ENCODE measurements at regions not wholly inside any gene's neighbourhood (a gene's known extent, or its start where the extent isn't known, plus 50 kb on each side); places are given as distances from the start of the nearest gene placed in this dataset.
"Not testable (repeated sequence)": the region's sequence is repeated elsewhere in the genome, so short reads cannot be mapped to it uniquely, and the experiment has no call there.

GRCh38 chr6:114936080-114936479 is 593.3 kb upstream of the HS3ST5 start:
- intact Hi-C loops (cut with micrococcal nuclease): no loop called here

GRCh38 chr6:114934079-114934478 is 591.3 kb upstream of the HS3ST5 start:
- intact Hi-C loops (cut with micrococcal nuclease): no loop called here
- no peak for ATAC-seq
- no peak for DNase-seq

More at GRCh38 chr6:114936080-114936479, 593.3 kb upstream of the HS3ST5 start:
- no peak for ATAC-seq
- DNase-seq: no peak

- intact Hi-C loops (cut with micrococcal nuclease); ATAC-seq; DNase-seq: not testable (repeated sequence)
These were observed 585.9 kb upstream of the HS3ST5 start for GRCh38 chr6:114928731-114929130.

- DNase-seq: no peak
- ATAC-seq: no peak
- intact Hi-C loops (cut with micrococcal nuclease): no loop called here
These were observed 563.3 kb upstream of the HS3ST5 start for GRCh38 chr6:114906096-114906495.

- no peak for DNase-seq
- no peak for ATAC-seq
- intact Hi-C loops (cut with micrococcal nuclease): no loop called here
These were observed 554.7 kb upstream of the HS3ST5 start for GRCh38 chr6:114897536-114897935.

GRCh38 chr6:114892211-114892610 is 549.4 kb upstream of the HS3ST5 start:
- intact Hi-C loops (cut with micrococcal nuclease): no loop called here
- ATAC-seq (no peak), DNase-seq (no peak)

- intact Hi-C loops (cut with micrococcal nuclease): no loop called here
- no peak for DNase-seq
- ATAC-seq: no peak
These were observed 545.4 kb upstream of the HS3ST5 start for GRCh38 chr6:114888241-114888640.

GRCh38 chr6:114886670-114887436 is 544.0 kb upstream of the HS3ST5 start:
- intact Hi-C loops (cut with micrococcal nuclease): no loop called here
- no peak for DNase-seq
- ATAC-seq: no peak

GRCh38 chr6:114879693-114880092 is 536.9 kb upstream of the HS3ST5 start:
- DNase-seq: no peak
- intact Hi-C loops (cut with micrococcal nuclease): no loop called here
- no peak for ATAC-seq

- DNase-seq (no peak), ATAC-seq (no peak)
- intact Hi-C loops (cut with micrococcal nuclease): no loop called here
These were observed 535.3 kb upstream of the HS3ST5 start for GRCh38 chr6:114878091-114878490.

- no peak for DNase-seq
- intact Hi-C loops (cut with micrococcal nuclease): no loop called here
- no peak for ATAC-seq
These were observed 531.6 kb upstream of the HS3ST5 start for GRCh38 chr6:114874410-114874809.

- ATAC-seq; DNase-seq; intact Hi-C loops (cut with micrococcal nuclease): not testable (repeated sequence)
These were observed 522.7 kb upstream of the HS3ST5 start for GRCh38 chr6:114865506-114865905.

- ATAC-seq (no peak), DNase-seq (no peak)
- intact Hi-C loops (cut with micrococcal nuclease): no loop called here
These were observed 520.8 kb upstream of the HS3ST5 start for GRCh38 chr6:114863610-114864009.

GRCh38 chr6:114862819-114863218 is 520.0 kb upstream of the HS3ST5 start:
- intact Hi-C loops (cut with micrococcal nuclease): no loop called here
- no peak for DNase-seq
- no peak for ATAC-seq

- DNase-seq (no peak), ATAC-seq (no peak)
- intact Hi-C loops (cut with micrococcal nuclease): no loop called here
These were observed 519.2 kb upstream of the HS3ST5 start for GRCh38 chr6:114862064-114862463.

- intact Hi-C loops (cut with micrococcal nuclease): no loop called here
- DNase-seq (no peak), ATAC-seq (no peak)
These were observed 501.5 kb upstream of the HS3ST5 start for GRCh38 chr6:114844359-114844758.

- ATAC-seq (no peak), DNase-seq (no peak)
These were observed 496.2 kb upstream of the HS3ST5 start for GRCh38 chr6:114839019-114839418.

GRCh38 chr6:114833211-114833610 is 490.4 kb upstream of the HS3ST5 start:
- no peak for ATAC-seq
- DNase-seq: no peak

More at GRCh38 chr6:114839019-114839418, 496.2 kb upstream of the HS3ST5 start:
- intact Hi-C loops (cut with micrococcal nuclease): no loop called here

GRCh38 chr6:114830515-114830914 is 487.7 kb upstream of the HS3ST5 start:
- ATAC-seq: no peak
- intact Hi-C loops (cut with micrococcal nuclease): no loop called here

More at GRCh38 chr6:114833211-114833610, 490.4 kb upstream of the HS3ST5 start:
- intact Hi-C loops (cut with micrococcal nuclease): no loop called here

GRCh38 chr6:114827135-114827534 is 484.3 kb upstream of the HS3ST5 start:
- no peak for ATAC-seq
- DNase-seq: no peak
- intact Hi-C loops (cut with micrococcal nuclease): no loop called here

More at GRCh38 chr6:114830515-114830914, 487.7 kb upstream of the HS3ST5 start:
- DNase-seq: no peak

GRCh38 chr6:114824409-114824808 is 481.6 kb upstream of the HS3ST5 start:
- intact Hi-C loops (cut with micrococcal nuclease): no loop called here

More at GRCh38 chr6:114824409-114824808, 481.6 kb upstream of the HS3ST5 start:
- no peak for ATAC-seq
- DNase-seq: no peak
